ENCODE measurements at regions not wholly inside any gene's neighbourhood (a gene's known extent, or its start where the extent isn't known, plus 50 kb on each side); places are given as distances from the start of the nearest gene placed in this dataset.

- Histone ChIP-seq H3K27ac (ENCODE audit: low read depth, low read length) (no peak overlapping the region), H3K36me3 (ENCODE audit: control insufficient read depth, low read length) (no peaks in the 10 kb centered on the region), H3K9me2 (replicated peaks; ENCODE audit: control insufficient read depth, low read length) (no peaks in the 10 kb centered on the region), H3K9me3 (ENCODE audit: control insufficient read depth, insufficient read depth, low read length) (no peaks in the 10 kb centered on the region), H4K20me1 (ENCODE audit: control insufficient read depth, insufficient read depth, low read depth, low read length) (no peaks in the 10 kb centered on the region), H3K27me3 (ENCODE audit: control insufficient read depth, low read length) (0 out of 2 replicates have a peak, but pooled peaks cover 4% of the 10 kb centered on the region), H3K79me2 (ENCODE audit: control insufficient read depth, low read length) (no peaks in the 10 kb centered on the region), H3K4me1 (ENCODE audit: control insufficient read depth, low read length) (no peaks in the 10 kb centered on the region), H3K4me3 (ENCODE audit: low read length) (no peak overlapping the region), H3F3A (ENCODE audit: control insufficient read depth, insufficient read depth) (no peaks in the 10 kb centered on the region), H3K4me2 (ENCODE audit: low read length) (no peak overlapping the region)
- TF ChIP-seq EZH2phosphoT487 (IDR thresholded peaks at IDR 0.05; ENCODE audit: borderline replicate concordance, low read length), result no peak
- no peak for TF ChIP-seq CTCF (IDR thresholded peaks at IDR 0.05; ENCODE audit: low read depth, low read length, poor library complexity, severe bottlenecking)
Observed at GRCh38 chr14:51447411-51447810, 204.3 kb upstream of the FRMD6 start.

DNA sequence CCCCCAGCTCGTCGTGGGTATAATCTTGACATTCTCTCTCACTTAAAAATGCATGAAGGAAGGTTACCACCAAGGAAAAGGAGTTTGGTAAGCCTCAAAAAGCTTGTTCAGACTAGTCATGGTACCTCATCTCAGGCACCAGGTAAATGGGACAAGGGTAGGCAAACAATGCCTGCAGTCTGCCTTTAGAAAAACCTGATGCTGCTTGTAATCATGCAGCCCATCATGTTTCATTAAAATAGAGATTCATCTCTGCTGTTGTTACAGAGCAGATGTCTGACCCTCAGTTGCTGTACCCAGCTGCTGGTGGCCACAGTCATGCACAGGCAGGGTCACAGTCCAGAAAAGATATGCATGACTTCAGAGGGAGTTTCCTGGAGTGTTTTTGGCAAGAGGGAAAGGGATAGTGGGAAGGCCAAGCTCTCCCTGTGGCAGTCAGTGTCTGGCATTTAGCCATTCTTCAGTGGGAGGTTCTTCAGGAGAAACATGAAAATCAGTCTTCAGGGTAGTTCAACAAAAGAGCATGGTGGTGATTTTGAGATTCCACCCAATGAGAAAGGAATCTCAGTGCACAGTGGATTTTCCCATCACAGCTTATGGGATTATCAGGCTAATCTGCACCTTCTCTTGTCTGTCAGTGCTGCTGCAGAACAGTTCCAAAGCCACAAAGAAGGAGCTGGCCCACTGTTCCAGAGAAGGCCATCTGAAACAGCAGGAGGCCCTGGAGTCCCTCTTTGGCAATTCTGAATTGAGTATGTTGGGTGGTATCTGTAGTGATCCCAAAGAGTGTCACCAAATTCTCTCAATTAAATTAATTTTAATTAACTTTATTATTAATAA lies 202.7 kb upstream of the FRMD6 start:
- H3K36me3 ChIP-seq (ENCODE audit: control insufficient read depth, low read length), result no peaks in the 10 kb centered on the region
- H3K9me3 ChIP-seq (ENCODE audit: control insufficient read depth, insufficient read depth, low read length), result no peaks in the 10 kb centered on the region
- H3F3A ChIP-seq (ENCODE audit: control insufficient read depth, insufficient read depth), result no peaks in the 10 kb centered on the region
- no peak for TF ChIP-seq CTCF (IDR thresholded peaks at IDR 0.05; ENCODE audit: low read depth, low read length, poor library complexity, severe bottlenecking)
- no peak for TF ChIP-seq EZH2phosphoT487 (IDR thresholded peaks at IDR 0.05; ENCODE audit: borderline replicate concordance, low read length)
- H3K4me3 ChIP-seq (ENCODE audit: low read length), result no peak overlapping the region
- H4K20me1 ChIP-seq (ENCODE audit: control insufficient read depth, insufficient read depth, low read depth, low read length), result no peaks in the 10 kb centered on the region
- no peak overlapping the region for H3K4me2 ChIP-seq (ENCODE audit: low read length)
- H3K9me2 ChIP-seq (replicated peaks; ENCODE audit: control insufficient read depth, low read length), result no peaks in the 10 kb centered on the region
- H3K27ac ChIP-seq (ENCODE audit: low read depth, low read length), result no peak overlapping the region
- H3K79me2 ChIP-seq (ENCODE audit: control insufficient read depth, low read length), result no peaks in the 10 kb centered on the region
- no peaks in the 10 kb centered on the region for H3K4me1 ChIP-seq (ENCODE audit: control insufficient read depth, low read length)
- no peaks in the 10 kb centered on the region for H3K27me3 ChIP-seq (ENCODE audit: control insufficient read depth, low read length)

DNA sequence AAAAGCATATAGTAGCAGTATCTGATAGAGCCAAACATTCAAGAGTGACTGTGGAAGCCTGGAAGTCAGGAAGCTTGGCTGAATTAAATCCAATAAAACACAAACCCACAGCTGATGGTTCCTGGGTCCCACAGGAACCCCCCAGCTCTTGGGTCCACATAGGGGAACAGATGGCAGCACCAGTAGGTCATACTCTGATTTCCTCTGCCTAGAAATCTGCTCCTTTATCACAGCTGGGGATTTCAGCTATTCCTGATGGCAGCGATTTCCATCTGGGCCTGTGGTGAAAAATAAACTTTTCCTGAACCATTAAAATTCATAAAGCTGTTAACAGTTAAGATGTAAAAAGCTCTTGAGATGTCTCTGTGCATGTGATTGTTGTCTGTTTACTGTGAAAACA lies 202.0 kb upstream of the FRMD6 start:
- Histone ChIP-seq H3K4me1 (ENCODE audit: control insufficient read depth, low read length) (no peaks in the 10 kb centered on the region), H3K36me3 (ENCODE audit: control insufficient read depth, low read length) (no peaks in the 10 kb centered on the region), H3K79me2 (ENCODE audit: control insufficient read depth, low read length) (no peaks in the 10 kb centered on the region), H3K9me3 (ENCODE audit: control insufficient read depth, insufficient read depth, low read length) (no peaks in the 10 kb centered on the region), H3K4me3 (ENCODE audit: low read length) (no peak overlapping the region), H3K9me2 (replicated peaks; ENCODE audit: control insufficient read depth, low read length) (no peaks in the 10 kb centered on the region), H3K4me2 (ENCODE audit: low read length) (no peak overlapping the region), H3K27me3 (ENCODE audit: control insufficient read depth, low read length) (no peaks in the 10 kb centered on the region), H4K20me1 (ENCODE audit: control insufficient read depth, insufficient read depth, low read depth, low read length) (no peaks in the 10 kb centered on the region), H3K27ac (ENCODE audit: low read depth, low read length) (no peak overlapping the region), H3F3A (ENCODE audit: control insufficient read depth, insufficient read depth) (no peaks in the 10 kb centered on the region)
- no peak for TF ChIP-seq EZH2phosphoT487 (IDR thresholded peaks at IDR 0.05; ENCODE audit: borderline replicate concordance, low read length)
- no peak for TF ChIP-seq CTCF (IDR thresholded peaks at IDR 0.05; ENCODE audit: low read depth, low read length, poor library complexity, severe bottlenecking)

Data from DOHH2 (cell line).